Left lung (tissue), 4 donors: ENCODE measurements at regions not wholly inside any gene's neighbourhood (a gene's known extent, or its start where the extent isn't known, plus 50 kb on each side); places are given as distances from the start of the nearest gene placed in this dataset.

Experiments
- ATAC-seq: fragments of 200-7000 bp; cut with Tn5 transposase; one replicate; pipeline ENCODE4 v1.9.1; 2020; ENCODE audit warnings: moderate library complexity
- DNase-seq, 4 donors: peaks; one replicate each; pipeline ENCODE4 v3.0.0-alpha.2; 2013 to 2020
- H3K27ac ChIP-seq, 2 donors: fragments of 200-600 bp; sonication (generic) in 1 of 2; one replicate each; pipeline versions ENCODE4 v1.5.0 to v1.8.0; 2020 to 2021
- H3K27me3 ChIP-seq, 2 donors: fragments of 200-600 bp; sonication (generic) in 1 of 2; one replicate each; pipeline versions ENCODE4 v1.5.0 to v1.8.0; 2020 to 2021
- H3K36me3 ChIP-seq, 2 donors: fragments of 200-600 bp; sonication (generic) in 1 of 2; one replicate each; pipeline versions ENCODE4 v1.5.0 to v1.8.0; 2020 to 2021
- H3K4me1 ChIP-seq, 2 donors: fragments of 200-600 bp; one replicate each; pipeline ENCODE4 v1.8.0; 2021
- H3K4me3 ChIP-seq, 2 donors: fragments of 200-600 bp; sonication (generic) in 1 of 2; one replicate each; pipeline versions ENCODE4 v1.5.0 to v1.8.0; 2020 to 2021; ENCODE audit warnings: mild to moderate bottlenecking in 1 of 2
- H3K9me3 ChIP-seq, 2 donors: fragments of 200-600 bp; sonication (generic) in 1 of 2; one replicate each; pipeline versions ENCODE4 v1.5.0 to v1.8.0; 2020 to 2021
- CTCF ChIP-seq, 2 donors: fragments of 200-600 bp; sonication (generic) in 1 of 2; IDR thresholded peaks; one replicate each; pipeline versions ENCODE4 v1.5.0 to v1.8.0; 2021; ENCODE audit warnings: antibody characterized with exemption in 2 of 2
- intact Hi-C, 2 donors: fragments of 100-400 bp; cut with DNase I; formaldehyde crosslinking; loops; one replicate each; pipeline versions ENCODE4 v1.11.2 to v1.14.2; 2022
- donor health status: DM: no; HTN: yes; CAD: no.
- donor health status: DM: no; HTN: no; CAD: no.

GRCh38 chr18:65230311-65230710 lies 520.5 kb upstream of the CDH7 start:
- Histone ChIP-seq H3K4me3 (no peak overlapping the region), H3K9me3 (peaks cover 0 to 2% of the 10 kb centered on the region in 2 donors), H3K27me3 (no peaks in the 10 kb centered on the region), H3K27ac (no peak overlapping the region), H3K4me1 (no peaks in the 10 kb centered on the region), H3K36me3 (no peaks in the 10 kb centered on the region)
- DNase-seq (no peak), ATAC-seq (no peak)
- no peak for TF ChIP-seq CTCF (IDR thresholded peaks at IDR 0.05)
- intact Hi-C loops: no loop called here

- Histone ChIP-seq H3K36me3 (no peaks in the 10 kb centered on the region), H3K27ac (no peak overlapping the region), H3K4me3 (no peak overlapping the region), H3K4me1 (no peaks in the 10 kb centered on the region), H3K27me3 (no peaks in the 10 kb centered on the region), H3K9me3 (peaks cover 0 to 2% of the 10 kb centered on the region in 2 donors)
- TF ChIP-seq CTCF (IDR thresholded peaks at IDR 0.05): no peak
- ATAC-seq (no peak), DNase-seq (no peak)
- intact Hi-C loops: no loop called here
Measured at GRCh38 chr18:65227970-65228369, 522.8 kb upstream of the CDH7 start.

- DNase-seq (no peak), ATAC-seq (no peak)
- intact Hi-C loops: no loop called here
- H3K27ac ChIP-seq: no peak overlapping the region
- peaks cover 0 to 1% of the 10 kb centered on the region in 2 donors for H3K9me3 ChIP-seq
- H3K36me3 ChIP-seq: no peaks in the 10 kb centered on the region
- H3K27me3 ChIP-seq: no peaks in the 10 kb centered on the region
- TF ChIP-seq CTCF (IDR thresholded peaks at IDR 0.05): no peak
- no peaks in the 10 kb centered on the region for H3K4me1 ChIP-seq
- H3K4me3 ChIP-seq: no peak overlapping the region
Measured at GRCh38 chr18:65221736-65222135, 529.1 kb upstream of the CDH7 start.

- Histone ChIP-seq H3K9me3 (peaks cover 0 to 1% of the 10 kb centered on the region in 2 donors), H3K27ac (no peak overlapping the region), H3K27me3 (no peaks in the 10 kb centered on the region), H3K4me1 (no peaks in the 10 kb centered on the region), H3K36me3 (no peaks in the 10 kb centered on the region), H3K4me3 (no peak overlapping the region)
- ATAC-seq: no peak
- intact Hi-C loops: no loop called here
- DNase-seq: no peak
- no peak for TF ChIP-seq CTCF (IDR thresholded peaks at IDR 0.05)
Measured at GRCh38 chr18:65221115-65221514, 529.7 kb upstream of the CDH7 start.

GRCh38 chr18:65215865-65216466 lies 534.8 kb upstream of the CDH7 start:
- Histone ChIP-seq H3K4me1 (no peaks in the 10 kb centered on the region), H3K4me3 (no peak overlapping the region), H3K36me3 (no peaks in the 10 kb centered on the region), H3K27ac (no peak overlapping the region), H3K27me3 (no peaks in the 10 kb centered on the region), H3K9me3 (peaks cover 0 to 1% of the 10 kb centered on the region in 2 donors)
- DNase-seq (no peak), ATAC-seq (no peak)
- no peak for TF ChIP-seq CTCF (IDR thresholded peaks at IDR 0.05)
- intact Hi-C loops: no loop called here
